T-cell (primary cell): ENCODE measurements at regions not wholly inside any gene's neighbourhood (a gene's known extent, or its start where the extent isn't known, plus 50 kb on each side); places are given as distances from the start of the nearest gene placed in this dataset.
"Not testable (repeated sequence)": the region's sequence is repeated elsewhere in the genome, so short reads cannot be mapped to it uniquely, and the experiment has no call there.

Experiments used
- ATAC-seq, 4 experiments: fragments of 200-7000 bp in 3 of 4; fragments of 150-1000 bp in 1 of 4; cut with Tn5 transposase; replicated peaks in 1 of 4; 1 replicate in 3 of 4; 2 replicates in 1 of 4; pipeline ENCODE4 v1.10.0; 2021; ENCODE audit warnings: moderate library complexity in 3 of 4, mild to moderate bottlenecking in 2 of 4, moderate number of reproducible peaks in 1 of 4
- CTCF ChIA-PET, 2 donors: fragments of 300-600 bp; sonication (Branson Sonifier 250); formaldehyde crosslinking; loops; one replicate each; lab custom pipeline; 2022; ENCODE audit warnings: antibody characterized with exemption in 2 of 2; lab: Charles Lee
- POLR2A ChIA-PET, 2 donors: fragments of 300-600 bp; sonication (Branson Sonifier 250); formaldehyde crosslinking; loops; one replicate each; lab custom pipeline; 2022; ENCODE audit warnings: antibody characterized with exemption in 2 of 2; lab: Charles Lee
- DNase-seq, 35 experiments: peaks; one replicate each; pipeline versions ENCODE4 v3.0.0 to v3.0.0-alpha.2; 2013 to 2023
- H3K27ac ChIP-seq: one replicate; pipeline ENCODE4 v1.5.1; 2013; ENCODE audit warnings: low read length
- H3K27me3 ChIP-seq, 2 experiments: replicated peaks in 1 of 2; 1 replicate in 1 of 2; 2 replicates in 1 of 2; pipeline versions ENCODE4 v1.6.1 to v1.7.0; 2013; ENCODE audit warnings: low read length in 1 of 2, mixed read lengths in 1 of 2; ENCODE audit not compliant: control insufficient read depth in 2 of 2, insufficient read depth in 2 of 2; ENCODE audit errors: extremely low read depth in 1 of 2
- H3K36me3 ChIP-seq, 2 donors: 1 replicate in 1 of 2; 2 replicates in 1 of 2; pipeline versions ENCODE4 v1.6.1 to v1.7.0; 2013; ENCODE audit warnings: low read length in 1 of 2; ENCODE audit not compliant: control insufficient read depth in 2 of 2, insufficient read depth in 1 of 2; ENCODE audit errors: extremely low read depth in 1 of 2
- H3K4me1 ChIP-seq, 2 experiments: 1 replicate in 1 of 2; 2 replicates in 1 of 2; pipeline versions ENCODE4 v1.6.1 to v1.7.0; 2013; ENCODE audit warnings: low read length in 2 of 2, mixed read lengths in 1 of 2; ENCODE audit not compliant: insufficient read depth in 2 of 2, control insufficient read depth in 1 of 2; ENCODE audit errors: extremely low read depth in 1 of 2
- H3K4me3 ChIP-seq, 2 donors: 1 replicate in 1 of 2; 2 replicates in 1 of 2; pipeline versions ENCODE4 v1.5.1 to v1.7.0; 2013; ENCODE audit warnings: mild to moderate bottlenecking in 2 of 2, low read length in 1 of 2, moderate library complexity in 1 of 2; ENCODE audit not compliant: control insufficient read depth in 1 of 2; ENCODE audit errors: extremely low read depth in 1 of 2
- H3K9me3 ChIP-seq: 2 replicates; pipeline ENCODE4 v1.7.0; 2013
- H3K27ac Mint-ChIP-seq, 2 donors: one replicate each; pipeline ENCODE4 v1.8.0; 2020 to 2021; ENCODE audit warnings: mild to moderate bottlenecking in 2 of 2, mixed read lengths in 2 of 2
- H3K27me3 Mint-ChIP-seq, 2 donors: one replicate each; pipeline ENCODE4 v1.8.0; 2021 to 2022; ENCODE audit warnings: mixed read lengths in 2 of 2
- H3K36me3 Mint-ChIP-seq: one replicate; pipeline ENCODE4 v1.8.0; 2021; ENCODE audit warnings: mixed read lengths
- H3K4me1 Mint-ChIP-seq, 3 donors: one replicate each; pipeline ENCODE4 v1.8.0; 2020 to 2022; ENCODE audit warnings: mixed read lengths in 3 of 3, mild to moderate bottlenecking in 1 of 3
- H3K4me3 Mint-ChIP-seq, 3 donors: one replicate each; pipeline ENCODE4 v1.8.0; 2020 to 2022; ENCODE audit warnings: mild to moderate bottlenecking in 3 of 3, mixed read lengths in 3 of 3, moderate library complexity in 3 of 3
- H3K9me3 Mint-ChIP-seq, 3 donors: one replicate each; pipeline ENCODE4 v1.8.0; 2020 to 2022; ENCODE audit warnings: mixed read lengths in 3 of 3
- WGBS: methylation state at CpG from one replicate; pipeline ENCODE4 v1.1.5; 2013; ENCODE audit warnings: missing lambda C conversion rate; ENCODE audit not compliant: insufficient coverage; 5-methylcytosine and 5-hydroxymethylcytosine counted together

DNA sequence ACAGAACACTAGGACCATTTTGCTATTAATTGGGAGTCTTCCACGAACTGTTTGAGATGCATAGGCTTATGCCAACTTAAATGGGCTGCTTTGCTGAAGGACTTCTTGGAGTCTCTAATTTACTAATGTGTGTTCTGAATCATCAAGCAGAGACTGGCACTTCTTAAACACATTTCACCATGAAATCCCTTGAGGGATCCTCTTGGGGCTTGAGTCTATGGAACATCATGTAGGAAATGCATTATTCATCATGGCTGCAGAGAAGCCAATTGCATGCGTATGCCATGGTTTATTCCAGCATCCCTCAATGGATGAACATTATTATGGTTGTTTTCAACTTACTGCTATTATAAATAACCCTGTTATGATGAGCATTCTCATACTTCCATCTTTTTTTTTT is 73.4 kb downstream of the FGD2 start:
- Mint-ChIP-seq H3K27ac (no peak overlapping the region), H3K36me3 (no peaks in the 10 kb centered on the region), H3K4me3 (no peak overlapping the region), H3K27me3 (no peaks in the 10 kb centered on the region), H3K9me3 (no peaks in the 10 kb centered on the region), H3K4me1 (no peaks in the 10 kb centered on the region)
- ChIA-PET POLR2A (no interaction called here), CTCF (no interaction called here)
- no CpG with 5 or more reads among the region's 2 CpGs for WGBS
- no peaks in the 10 kb centered on the region for H3K9me3 ChIP-seq
- no peaks in the 10 kb centered on the region for H3K4me1 ChIP-seq
- DNase-seq: no peak
- H3K27me3 ChIP-seq: peaks cover 0 to 10% of the 10 kb centered on the region in 2 experiments
- no peak overlapping the region for H3K27ac ChIP-seq
- H3K4me3 ChIP-seq: no peak overlapping the region
- no peaks in the 10 kb centered on the region for H3K36me3 ChIP-seq
- ATAC-seq: no peak

DNA sequence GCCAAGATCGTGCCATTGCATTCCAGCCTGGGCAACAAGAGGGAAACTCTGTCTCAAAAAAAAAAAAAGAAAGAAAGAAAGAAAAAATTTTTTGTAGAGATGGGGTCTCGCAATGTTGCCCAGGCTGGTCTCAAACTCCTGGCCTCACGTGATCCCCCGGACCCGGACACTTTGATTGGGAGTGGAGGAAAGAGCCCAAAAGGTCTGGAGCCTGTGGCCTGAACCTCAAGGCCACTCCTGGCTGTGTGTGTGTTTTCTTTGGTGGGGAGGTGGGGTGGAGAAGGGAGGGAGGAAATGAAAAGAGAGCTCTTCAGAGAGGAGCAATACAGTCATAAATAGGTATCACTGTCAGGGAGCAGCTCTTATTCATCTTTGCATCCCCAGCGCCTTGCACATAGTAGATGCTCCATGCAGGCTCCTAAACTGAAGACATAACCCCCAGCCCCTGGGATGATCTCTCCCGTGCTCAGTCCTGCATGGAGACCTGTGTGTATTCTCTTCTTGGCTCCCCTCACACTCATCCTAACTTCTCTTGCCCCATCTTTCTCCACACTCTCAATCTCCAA is 75.7 kb downstream of the FGD2 start:
- Histone ChIP-seq H3K4me1 (no peaks in the 10 kb centered on the region), H3K4me3 (no peak overlapping the region), H3K27ac (no peak overlapping the region), H3K9me3 (no peaks in the 10 kb centered on the region), H3K27me3 (peaks cover 0 to 10% of the 10 kb centered on the region in 2 experiments), H3K36me3 (no peaks in the 10 kb centered on the region)
- CTCF ChIA-PET: no interaction called here
- ATAC-seq (no peak), DNase-seq (no peak)
- Mint-ChIP-seq H3K36me3 (no peaks in the 10 kb centered on the region), H3K9me3 (no peaks in the 10 kb centered on the region), H3K27me3 (no peaks in the 10 kb centered on the region), H3K4me1 (no peaks in the 10 kb centered on the region), H3K4me3 (no peak overlapping the region), H3K27ac (no peak overlapping the region)
- WGBS: 82% methylated on average over 7 of the region's 7 CpGs
- POLR2A ChIA-PET: interaction anchor here in 1 of 2 donors (0.7 kb wide), 1 partner anchor 16 kb away, joined by 3 read pairs; no protein-coding TSS in a partner anchor

DNA sequence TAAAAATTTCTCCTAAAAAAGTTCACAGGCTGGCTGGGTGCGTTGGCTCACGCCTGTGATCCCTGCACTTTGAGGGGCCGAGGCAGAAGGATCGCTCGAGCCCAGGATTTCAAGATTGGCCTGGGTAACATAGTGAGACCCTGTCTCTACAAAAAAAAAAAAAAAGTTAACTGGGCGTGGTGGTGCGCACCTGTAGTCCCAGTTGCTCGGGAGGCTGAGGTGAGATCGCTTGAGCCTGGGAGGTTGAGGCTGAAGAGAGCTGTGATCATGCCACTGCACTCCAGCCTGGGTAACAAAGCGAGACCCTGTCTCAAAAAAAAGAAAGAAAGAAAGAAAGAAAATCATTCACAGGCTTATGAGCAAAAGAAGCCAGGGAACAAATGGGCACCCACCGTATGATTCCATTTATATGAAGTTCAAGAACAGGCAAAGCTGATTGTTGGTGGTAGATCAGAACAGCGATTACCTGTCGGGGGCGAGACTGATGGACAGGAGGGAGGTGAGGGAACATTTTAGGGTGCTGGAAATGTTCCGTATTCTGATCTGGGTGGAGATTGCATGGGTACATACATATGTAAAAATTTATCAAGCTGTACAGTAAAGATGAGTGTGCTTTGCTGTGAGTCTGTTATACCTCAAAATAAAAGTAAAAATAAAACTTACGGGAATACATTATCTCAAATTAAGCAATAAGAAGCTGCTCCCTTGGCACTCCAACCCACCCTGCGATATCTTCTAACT is 77.1 kb downstream of the FGD2 start:
- WGBS: 96% methylated on average over 12 of the region's 17 CpGs
- DNase-seq: no peak
- H3K27me3 ChIP-seq: peaks cover 0 to 10% of the 10 kb centered on the region in 2 experiments
- no peak overlapping the region for H3K4me3 Mint-ChIP-seq
- H3K36me3 Mint-ChIP-seq: no peaks in the 10 kb centered on the region
- ChIA-PET CTCF (interaction anchor here in 1 of 2 donors (0.6 kb wide), 1 partner anchor 289 kb away, joined by 6 read pairs; no protein-coding TSS in a partner anchor), POLR2A (interaction anchor here (0.6 to 1.0 kb wide), 3 partner anchors 13 to 481 kb away, joined by 3 to 5 read pairs (median 3); no protein-coding TSS in a partner anchor)
- no peaks in the 10 kb centered on the region for H3K9me3 Mint-ChIP-seq
- no peak overlapping the region for H3K27ac Mint-ChIP-seq
- H3K9me3 ChIP-seq: no peaks in the 10 kb centered on the region
- H3K4me1 ChIP-seq: no peaks in the 10 kb centered on the region
- no peaks in the 10 kb centered on the region for H3K4me1 Mint-ChIP-seq
- no peaks in the 10 kb centered on the region for H3K36me3 ChIP-seq
- H3K4me3 ChIP-seq: no peak overlapping the region
- no peaks in the 10 kb centered on the region for H3K27me3 Mint-ChIP-seq
- no peak overlapping the region for H3K27ac ChIP-seq
- no peak for ATAC-seq

DNA sequence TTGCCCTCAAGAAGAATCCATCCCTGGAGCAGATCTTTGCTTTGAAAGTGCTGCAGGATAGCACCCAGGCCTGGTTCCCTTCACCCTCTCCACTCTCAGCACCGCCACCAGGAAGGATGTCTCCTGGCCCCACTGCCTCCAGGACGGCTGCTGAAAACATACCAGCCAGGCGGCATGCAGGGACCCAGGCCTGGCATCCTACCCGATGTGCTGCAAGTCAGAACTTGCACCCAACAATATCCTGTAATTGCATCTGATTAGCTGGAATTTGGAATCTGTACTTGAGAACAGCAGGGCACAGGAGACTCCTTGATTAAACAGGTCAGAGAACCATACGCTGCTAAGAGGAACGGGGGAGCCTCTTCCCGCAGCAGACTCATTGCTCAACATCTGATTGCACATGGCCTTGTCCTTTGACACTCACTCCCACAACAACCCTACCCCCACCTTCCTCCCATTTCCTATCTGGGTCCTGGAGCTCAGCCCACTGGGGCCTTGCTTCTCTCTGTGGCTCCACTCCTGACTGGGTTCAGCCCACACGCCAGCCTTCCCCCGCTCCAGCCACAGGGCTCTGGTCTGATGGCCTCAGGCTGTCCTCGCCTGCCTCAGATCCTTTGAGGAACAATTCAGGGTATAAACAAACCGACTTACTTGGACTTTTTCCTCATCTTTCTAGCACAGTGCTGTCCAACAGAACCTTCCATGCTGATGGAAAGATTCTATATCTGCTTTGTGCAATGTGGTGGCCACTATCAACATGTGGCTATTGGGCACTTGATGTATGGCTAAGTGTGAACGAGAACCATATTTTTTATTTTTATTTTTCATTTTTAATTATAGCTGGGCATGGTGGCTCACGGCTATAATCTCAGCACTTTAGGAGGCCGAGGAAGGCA is 78.0 kb downstream of the FGD2 start:
- no peak overlapping the region for H3K4me3 ChIP-seq
- ChIA-PET POLR2A (no interaction called here), CTCF (no interaction called here)
- H3K36me3 Mint-ChIP-seq: no peaks in the 10 kb centered on the region
- H3K27ac ChIP-seq: no peak overlapping the region
- DNase-seq: no peak
- H3K4me1 ChIP-seq: no peaks in the 10 kb centered on the region
- H3K27me3 ChIP-seq: peaks cover 0 to 5% of the 10 kb centered on the region in 2 experiments
- no peaks in the 10 kb centered on the region for H3K27me3 Mint-ChIP-seq
- H3K4me1 Mint-ChIP-seq: no peaks in the 10 kb centered on the region
- no peaks in the 10 kb centered on the region for H3K9me3 Mint-ChIP-seq
- no peak overlapping the region for H3K4me3 Mint-ChIP-seq
- H3K9me3 ChIP-seq: no peaks in the 10 kb centered on the region
- 90% methylated on average over 10 of the region's 14 CpGs for WGBS
- no peak overlapping the region for H3K27ac Mint-ChIP-seq
- H3K36me3 ChIP-seq: no peaks in the 10 kb centered on the region
- ATAC-seq: no peak

DNA sequence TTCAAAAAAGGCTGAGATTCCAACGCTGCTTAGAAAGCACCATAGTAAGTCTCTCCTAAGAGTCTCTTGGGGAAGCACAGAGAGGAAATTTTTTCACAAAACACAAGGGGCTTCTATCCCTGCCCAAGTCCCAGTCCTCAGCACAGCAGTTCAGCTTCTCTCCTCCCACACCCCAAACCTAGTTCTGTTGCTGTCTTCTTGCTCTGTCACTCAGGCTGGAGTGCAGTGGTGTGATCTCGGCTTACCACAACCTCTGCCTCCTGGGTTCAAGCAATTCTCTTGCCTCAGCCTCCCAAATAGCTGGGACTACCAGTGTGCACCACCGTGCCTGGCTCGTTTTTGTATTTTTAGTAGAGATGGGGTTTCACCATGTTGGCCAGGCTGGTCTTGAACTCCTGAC is 79.2 kb downstream of the FGD2 start:
- H3K4me1 Mint-ChIP-seq, H3K4me3 ChIP-seq, H3K4me3 Mint-ChIP-seq, ATAC-seq, POLR2A ChIA-PET, H3K36me3 Mint-ChIP-seq, H3K36me3 ChIP-seq, H3K27ac Mint-ChIP-seq, H3K27ac ChIP-seq, DNase-seq, H3K4me1 ChIP-seq, H3K27me3 ChIP-seq, CTCF ChIA-PET, H3K27me3 Mint-ChIP-seq, H3K9me3 Mint-ChIP-seq, H3K9me3 ChIP-seq: not testable (repeated sequence)
- WGBS: no CpG with 5 or more reads among the region's 4 CpGs

DNA sequence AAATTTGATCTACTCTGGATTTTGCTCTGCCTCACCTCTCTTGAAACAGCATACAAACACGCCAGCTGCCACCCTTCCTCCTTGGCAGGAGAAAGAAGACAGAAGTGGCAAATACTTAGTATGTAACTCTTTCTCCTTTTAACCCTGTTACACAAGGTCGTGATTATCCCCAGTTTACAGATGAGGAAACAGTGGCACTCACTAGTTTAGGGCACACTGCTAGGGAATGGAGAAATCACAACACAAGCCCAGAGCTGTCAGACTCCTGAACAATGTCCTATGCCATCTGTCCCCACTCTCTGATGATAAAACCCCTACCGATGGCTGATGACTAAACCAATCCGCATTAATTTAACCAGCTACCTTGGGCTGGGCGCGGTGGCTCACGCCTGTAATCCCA is 79.7 kb downstream of the FGD2 start:
- Mint-ChIP-seq H3K9me3 (no peaks in the 10 kb centered on the region), H3K27me3 (no peaks in the 10 kb centered on the region), H3K27ac (no peak overlapping the region), H3K4me1 (no peaks in the 10 kb centered on the region), H3K4me3 (no peak overlapping the region), H3K36me3 (no peaks in the 10 kb centered on the region)
- Histone ChIP-seq H3K4me1 (no peaks in the 10 kb centered on the region), H3K27me3 (peaks cover 0 to 5% of the 10 kb centered on the region in 2 experiments), H3K4me3 (no peak overlapping the region), H3K27ac (no peak overlapping the region), H3K36me3 (no peaks in the 10 kb centered on the region), H3K9me3 (no peaks in the 10 kb centered on the region)
- POLR2A ChIA-PET: interaction anchor here in 1 of 2 donors (0.5 kb wide), 1 partner anchor 251 kb away, joined by 5 read pairs; no protein-coding TSS in a partner anchor
- CTCF ChIA-PET: no interaction called here
- ATAC-seq (no peak), DNase-seq (no peak)
- WGBS: 80% methylated on average over 1 of the region's 7 CpGs
